NCI-H2227 (cell line): ENCODE measurements at regions not wholly inside any gene's neighbourhood (a gene's known extent, or its start where the extent isn't known, plus 50 kb on each side); places are given as distances from the start of the nearest gene placed in this dataset.

ENCODE experiments used
- DNase-seq: peaks from one replicate; lab custom pipeline; 2025; ENCODE audit not compliant: unreplicated experiment; lab: John Stamatoyannopoulos, UW

- DNase-seq, result no peak
Observed at GRCh38 chr14:76599559-76600287, 161.5 kb upstream of the VASH1 start.

GRCh38 chr14:76603713-76604112, 157.6 kb upstream of the VASH1 start:
- DNase-seq, result no peak

DNA sequence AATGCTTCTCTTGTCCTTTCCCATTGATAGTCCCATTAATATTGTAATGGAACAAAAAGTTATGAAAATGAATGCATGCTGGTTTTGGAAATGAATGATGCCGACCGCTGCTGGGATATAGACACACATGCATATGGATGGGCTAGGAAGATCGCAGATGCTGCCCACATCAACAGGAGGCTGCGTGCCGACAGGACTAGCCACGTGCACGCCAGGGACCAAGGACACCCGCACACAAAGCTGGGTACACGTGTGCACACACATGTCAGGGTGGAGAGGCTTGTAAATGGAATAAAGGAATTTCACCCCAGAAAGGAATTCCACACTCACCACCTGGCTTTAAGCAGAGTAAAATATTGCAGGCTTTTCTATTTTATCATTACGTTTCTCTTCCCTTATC, 153.8 kb upstream of the VASH1 start:
- DNase-seq, result no peak

- DNase-seq, result no peak
Observed at GRCh38 chr14:76612654-76613053, 148.6 kb upstream of the VASH1 start.

- DNase-seq, result no peak
Observed at GRCh38 chr14:76613616-76614015, 147.7 kb upstream of the VASH1 start.

GRCh38 chr14:76615331-76615730, 145.9 kb upstream of the VASH1 start:
- DNase-seq, result no peak

GRCh38 chr14:76617440-76617839, 143.8 kb upstream of the VASH1 start:
- DNase-seq, result no peak

DNA sequence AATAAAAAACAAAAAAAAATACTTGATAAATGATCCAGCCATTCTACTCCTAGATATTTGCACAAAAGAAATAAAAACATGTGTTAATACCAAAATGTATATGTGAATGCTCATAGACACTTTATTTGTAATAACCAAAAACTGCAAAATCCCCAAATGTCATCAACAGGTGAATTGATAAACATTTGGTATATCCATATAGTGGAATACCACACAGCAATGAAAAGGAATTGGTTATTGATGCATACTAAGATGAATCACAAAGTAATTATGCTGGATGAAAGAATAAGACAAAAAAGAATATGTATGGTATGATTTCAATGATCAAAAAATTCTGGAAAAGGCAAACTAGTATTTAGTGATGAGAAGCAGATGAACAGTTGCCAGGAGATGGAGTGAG, 124.7 kb upstream of the VASH1 start:
- DNase-seq, result no peak

DNA sequence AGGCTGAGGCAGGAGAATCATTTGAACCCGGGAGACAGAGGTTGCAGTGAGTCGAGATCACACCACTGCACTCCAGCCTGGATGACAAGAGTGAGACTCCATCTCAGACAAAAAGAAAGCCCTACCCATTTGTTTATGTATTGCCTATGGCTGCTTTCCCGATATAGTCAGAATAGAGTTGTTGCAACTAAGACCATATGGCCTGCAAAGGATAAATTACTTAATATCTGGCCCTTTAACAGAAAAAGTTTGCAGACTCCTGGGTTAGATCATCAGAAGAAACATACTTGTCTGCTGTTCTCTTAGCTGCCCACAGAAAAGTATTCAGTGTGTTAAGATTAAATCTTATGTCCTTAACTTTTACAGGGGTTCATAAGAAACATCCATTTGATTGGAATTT, 122.4 kb upstream of the VASH1 start:
- no peak for DNase-seq

- no peak for DNase-seq
Observed at GRCh38 chr14:76639606-76640229, 121.5 kb upstream of the VASH1 start.

GRCh38 chr14:76640923-76641395, 120.3 kb upstream of the VASH1 start:
- no peak for DNase-seq

DNA sequence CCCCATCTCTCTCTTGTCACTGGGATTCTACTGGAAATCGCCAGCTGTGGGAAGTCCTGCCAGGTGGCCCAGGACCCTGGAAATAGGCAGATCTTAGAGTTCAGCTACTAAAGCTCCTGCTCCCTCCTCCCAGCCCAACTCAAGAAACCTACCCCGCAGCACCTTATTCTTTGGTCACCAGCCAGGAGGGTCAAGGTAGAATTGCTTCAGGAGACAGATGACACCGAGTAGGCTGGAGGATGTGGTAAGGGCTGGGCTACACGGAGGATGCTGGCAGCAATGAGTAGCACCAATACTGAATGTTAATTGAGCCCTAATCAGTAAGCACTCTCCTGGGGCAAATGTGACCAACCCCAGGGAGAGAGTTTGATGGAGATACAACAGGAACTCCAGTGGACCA, 119.7 kb upstream of the VASH1 start:
- no peak for DNase-seq

DNA sequence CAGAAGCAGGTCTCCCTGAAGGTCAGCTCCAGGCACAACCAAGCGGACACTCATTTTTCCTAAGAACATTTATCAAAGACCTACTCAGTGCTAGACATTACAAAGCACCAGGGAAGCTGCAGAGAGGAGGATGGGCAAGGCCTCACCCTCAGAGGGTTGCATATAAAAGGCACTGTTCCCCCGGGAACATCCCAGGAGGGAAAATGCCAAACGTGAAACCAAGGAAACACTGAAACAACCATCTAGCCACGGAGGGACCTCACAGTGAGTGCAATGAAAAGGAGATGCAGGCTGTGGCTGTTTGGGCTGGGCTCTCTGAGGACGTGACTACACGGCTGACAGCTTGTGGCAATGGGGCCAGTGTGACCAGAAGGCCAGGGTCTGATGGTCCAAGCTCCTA, 117.4 kb upstream of the VASH1 start:
- no peak for DNase-seq

DNA sequence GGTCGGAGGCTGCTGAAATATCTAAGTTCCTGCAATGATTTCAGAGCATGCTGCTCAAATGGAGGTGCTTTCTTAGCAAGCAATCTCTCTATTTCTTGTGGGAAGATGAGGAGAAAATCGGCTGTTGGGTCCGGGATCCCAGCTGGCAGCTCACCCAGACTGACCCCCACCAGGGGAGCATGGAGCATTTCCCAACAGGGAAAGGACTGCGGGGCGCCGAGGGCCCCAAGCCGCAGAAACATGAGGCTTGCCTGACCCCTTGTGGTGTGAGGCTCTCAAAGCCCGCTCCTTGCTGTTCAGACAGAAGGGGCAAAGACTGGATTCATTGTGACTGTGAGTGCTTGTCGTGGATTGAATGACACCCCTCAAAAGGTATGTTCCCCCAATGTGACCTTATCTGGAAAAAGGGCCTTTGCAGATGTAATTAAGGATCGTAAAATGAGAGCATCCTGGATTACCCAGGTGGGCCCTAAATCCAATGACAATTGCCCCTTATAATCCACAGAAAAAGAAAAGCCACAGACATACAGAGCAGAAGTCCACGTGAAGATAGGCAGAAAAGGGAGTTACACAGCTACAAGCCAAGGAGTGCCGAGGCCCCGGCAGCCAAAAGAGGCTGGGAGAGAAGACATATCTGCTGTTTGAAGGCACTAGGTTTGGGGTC, 116.3 kb upstream of the VASH1 start:
- peak; percentile 70 for DNase-seq

DNA sequence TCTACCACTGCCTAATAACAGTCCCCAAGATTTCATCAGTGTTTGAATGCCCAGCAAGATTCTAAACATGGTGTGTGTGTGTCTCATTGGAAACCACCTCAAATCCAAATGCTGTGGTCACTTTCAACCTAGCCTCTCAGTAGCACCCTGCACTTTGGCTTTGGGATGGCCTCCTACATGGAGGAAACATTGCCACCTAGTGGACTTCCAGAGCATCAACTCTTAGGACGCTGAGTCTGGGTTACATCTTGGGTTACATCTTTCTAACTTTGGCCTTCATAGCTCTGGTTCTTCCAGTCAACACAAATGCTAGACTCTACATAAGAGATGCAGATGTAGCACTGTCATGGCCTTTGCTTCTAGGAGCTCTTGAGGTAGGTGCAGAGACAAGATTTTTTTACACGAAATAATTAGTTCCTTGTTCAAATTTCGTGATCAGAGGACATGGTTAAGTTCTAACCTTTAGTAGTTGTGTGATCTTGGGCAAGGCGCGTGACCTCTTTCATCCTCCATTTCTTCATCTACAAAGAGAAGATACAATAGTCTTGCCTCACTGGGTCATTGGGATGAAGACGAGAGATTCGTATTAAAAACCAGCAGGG, 113.5 kb upstream of the VASH1 start:
- DNase-seq, result peak; percentile 74

GRCh38 chr14:76651410-76652055, 109.7 kb upstream of the VASH1 start:
- DNase-seq, result no peak

DNA sequence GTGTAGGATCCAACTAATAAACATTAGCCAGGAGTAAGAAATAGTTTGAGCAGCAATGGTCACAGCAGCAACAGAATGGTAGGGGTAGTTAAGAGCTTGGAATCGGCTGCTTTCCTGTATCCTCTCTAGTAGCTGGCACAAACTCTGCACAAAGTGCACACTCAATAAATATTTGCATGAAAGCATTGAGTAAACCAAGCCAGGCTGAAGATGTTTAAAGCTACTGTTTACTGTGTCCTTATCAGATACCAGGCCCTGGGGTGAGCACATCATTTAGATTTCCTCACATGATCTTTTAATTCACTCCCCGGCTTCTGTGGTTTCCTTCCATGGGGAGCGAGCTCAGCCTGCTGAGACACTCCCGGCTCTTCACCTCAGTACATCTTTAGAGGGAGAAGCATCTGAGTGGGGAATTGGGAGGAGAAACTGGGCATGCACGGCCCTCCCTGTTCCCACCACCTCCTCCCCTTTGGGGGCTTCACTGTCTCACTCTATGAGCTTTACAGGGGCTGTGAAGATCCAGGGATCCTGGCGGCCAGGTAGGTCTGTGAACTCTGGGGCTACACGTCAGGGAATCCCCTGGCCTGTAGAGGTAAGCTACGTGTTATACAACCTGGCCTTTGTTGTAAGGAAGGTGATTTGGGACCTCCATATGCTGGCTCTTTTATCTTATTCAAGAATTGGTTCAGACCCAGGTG, 107.2 kb upstream of the VASH1 start:
- DNase-seq, result no peak

DNA sequence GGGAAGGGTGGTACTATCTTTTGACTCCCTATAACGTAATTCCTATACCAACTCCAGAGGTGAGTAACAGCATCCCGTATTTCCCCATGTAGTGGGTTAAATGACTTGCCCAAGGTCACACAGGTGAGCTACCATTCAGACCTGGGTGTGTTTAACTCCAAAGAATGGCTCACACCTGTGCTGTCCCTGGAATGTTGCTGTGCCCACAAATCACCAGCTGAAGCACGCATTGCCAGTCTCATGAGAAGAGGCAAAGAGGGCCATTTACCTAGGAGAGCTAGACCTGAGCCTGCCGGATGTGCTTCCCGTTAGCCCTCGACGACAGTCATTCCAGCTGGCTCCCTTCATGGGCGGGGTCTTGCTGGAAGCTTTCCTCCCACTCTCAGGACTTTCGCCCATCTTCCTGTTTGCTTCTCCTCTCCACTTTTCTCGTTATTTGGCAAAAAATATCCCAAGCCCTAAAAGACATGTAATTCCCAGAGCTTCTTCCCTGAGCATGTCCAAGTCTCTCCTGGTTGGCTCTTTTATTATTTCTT, 106.6 kb upstream of the VASH1 start:
- no peak for DNase-seq

DNA sequence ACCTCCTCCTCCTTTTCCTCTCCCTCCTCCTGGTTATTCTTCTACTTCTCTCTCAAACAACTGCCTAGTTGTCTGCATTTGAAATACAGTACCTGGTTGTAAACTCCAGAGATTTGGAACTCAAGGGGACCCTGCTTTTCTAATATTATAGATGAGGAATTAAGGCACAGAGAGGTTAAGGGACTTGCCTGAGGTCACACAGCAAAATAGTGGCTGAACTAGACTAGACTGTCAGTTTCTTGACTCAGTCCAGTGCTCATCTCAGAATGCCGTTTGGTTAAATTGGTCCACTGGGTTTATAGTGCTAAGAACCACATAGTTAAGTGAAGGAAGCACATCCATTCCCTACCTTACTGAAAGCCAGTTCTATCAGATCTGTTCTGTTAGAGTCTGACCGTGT, 105.9 kb upstream of the VASH1 start:
- DNase-seq, result no peak

GRCh38 chr14:76656592-76656991, 104.7 kb upstream of the VASH1 start:
- no peak for DNase-seq

- DNase-seq, result no peak
Observed at GRCh38 chr14:76657404-76657803, 103.9 kb upstream of the VASH1 start.
